IMR-90 (cell line): ENCODE measurements at regions not wholly inside any gene's neighbourhood (a gene's known extent, or its start where the extent isn't known, plus 50 kb on each side); places are given as distances from the start of the nearest gene placed in this dataset.

Experiments
- ATAC-seq: fragments of 200-7000 bp; cut with Tn5 transposase; 2 replicates; pipeline ENCODE4 v1.9.1; 2020; ENCODE audit warnings: low read depth, mild to moderate bottlenecking, moderate library complexity
- BruUV-seq: library from RNA; stranded (reverse); fragments of 400-500 nt; replicated peaks from 2 replicates; lab custom pipeline; 2021; lab: Mats Ljungman, UMichigan
- CTCF ChIA-PET: fragments of 300-600 bp; formaldehyde crosslinking; extraction: SDS; loops from one replicate; lab custom pipeline; 2021; ENCODE audit warnings: antibody characterized with exemption; lab: Yijun Ruan, JAX
- POLR2A ChIA-PET: fragments of 300-600 bp; sonication (Branson Sonifier 250); formaldehyde crosslinking; loops from one replicate; lab custom pipeline; 2022; ENCODE audit warnings: antibody characterized with exemption; ENCODE audit not compliant: unreplicated experiment; lab: Charles Lee
- DNase-seq: peaks from one replicate; pipeline ENCODE4 v3.0.0; 2013
- H2AFZ ChIP-seq: replicated peaks from 2 replicates; pipeline ENCODE3; 2013; ENCODE audit warnings: low read length, mild to moderate bottlenecking; ENCODE audit not compliant: poor library complexity
- H2AK5ac ChIP-seq: 2 replicates; pipeline ENCODE4 v1.6.1; 2013; ENCODE audit warnings: low read depth, low read length, inconsistent platforms
- H2AK9ac ChIP-seq: replicated peaks from 2 replicates; pipeline ENCODE3; 2013; ENCODE audit warnings: mild to moderate bottlenecking, low read depth, low read length, moderate library complexity; ENCODE audit not compliant: poor library complexity
- H2BK120ac ChIP-seq: 2 replicates; pipeline ENCODE4 v1.6.1; 2013; ENCODE audit warnings: low read depth, low read length, inconsistent platforms
- H2BK15ac ChIP-seq: 3 replicates; pipeline ENCODE4 v1.6.1; 2013; ENCODE audit warnings: low read depth, low read length, inconsistent platforms
- H2BK20ac ChIP-seq: 2 replicates; pipeline ENCODE4 v1.6.1; 2013; ENCODE audit warnings: low read depth, mild to moderate bottlenecking, inconsistent platforms, low read length, moderate library complexity
- H2BK5ac ChIP-seq: 2 replicates; pipeline ENCODE4 v1.6.1; 2013; ENCODE audit warnings: mild to moderate bottlenecking, low read depth, low read length, inconsistent platforms; ENCODE audit not compliant: poor library complexity, severe bottlenecking
- H3K14ac ChIP-seq: replicated peaks from 2 replicates; pipeline ENCODE4 v1.6.1; 2013; ENCODE audit warnings: low read depth, low read length, inconsistent platforms
- H3K18ac ChIP-seq: 2 replicates; pipeline ENCODE4 v1.6.1; 2013; ENCODE audit warnings: low read depth, low read length, control low read depth
- H3K23ac ChIP-seq: 2 replicates; pipeline ENCODE4 v1.6.1; 2013; ENCODE audit warnings: low read depth, low read length, inconsistent platforms
- H3K27ac ChIP-seq: 2 replicates; pipeline ENCODE4 v1.5.1; 2013; ENCODE audit warnings: mild to moderate bottlenecking, control low read depth, low read length; ENCODE audit not compliant: insufficient read depth
- H3K27me3 ChIP-seq: 2 replicates; pipeline ENCODE4 v1.6.1; 2013; ENCODE audit warnings: low read length; ENCODE audit not compliant: control insufficient read depth, insufficient read depth
- H3K36me3 ChIP-seq: 2 replicates; pipeline ENCODE4 v1.6.1; 2013; ENCODE audit warnings: low read length, mixed read lengths; ENCODE audit not compliant: control insufficient read depth, insufficient read depth
- H3K4ac ChIP-seq: 2 replicates; pipeline ENCODE4 v1.6.1; 2013; ENCODE audit warnings: low read depth, low read length, inconsistent platforms
- H3K4me1 ChIP-seq: 2 replicates; pipeline ENCODE4 v1.6.1; 2013; ENCODE audit warnings: low read length, mixed read lengths; ENCODE audit not compliant: control insufficient read depth, insufficient read depth
- H3K4me2 ChIP-seq: 2 replicates; pipeline ENCODE4 v1.6.1; 2013; ENCODE audit warnings: low read depth, mild to moderate bottlenecking, control low read depth, low read length, moderate library complexity
- H3K4me3 ChIP-seq: 2 replicates; pipeline ENCODE4 v1.5.1; 2013; ENCODE audit warnings: low read depth, mild to moderate bottlenecking, control low read depth, low read length, moderate library complexity; ENCODE audit not compliant: insufficient read depth
- H3K56ac ChIP-seq: 2 replicates; pipeline ENCODE4 v1.6.1; 2013; ENCODE audit warnings: low read length, inconsistent platforms; ENCODE audit not compliant: insufficient read depth; ENCODE audit errors: extremely low read depth
- H3K79me1 ChIP-seq, 2 experiments: 2 replicates each; pipeline ENCODE4 v1.6.1; 2013; ENCODE audit warnings: low read length in 2 of 2, inconsistent platforms in 1 of 2, low read depth in 1 of 2
- H3K9ac ChIP-seq: 2 replicates; pipeline ENCODE4 v1.6.1; 2013; ENCODE audit warnings: low read depth, low read length, control low read depth
- H3K9me1 ChIP-seq: 2 replicates; pipeline ENCODE4 v1.6.1; 2013; ENCODE audit warnings: low read length, inconsistent platforms; ENCODE audit not compliant: insufficient read depth
- H3K9me3 ChIP-seq: 2 replicates; pipeline ENCODE4 v1.6.1; 2013; ENCODE audit warnings: low read length; ENCODE audit not compliant: control insufficient read depth, insufficient read depth
- H4K20me1 ChIP-seq: 2 replicates; pipeline ENCODE4 v1.6.1; 2013; ENCODE audit warnings: low read length, inconsistent platforms; ENCODE audit not compliant: insufficient read depth
- H4K5ac ChIP-seq: 2 replicates; pipeline ENCODE4 v1.6.1; 2013; ENCODE audit warnings: mild to moderate bottlenecking, low read depth, low read length, control low read depth
- H4K8ac ChIP-seq, 2 experiments: 2 replicates each; pipeline ENCODE4 v1.6.1; 2013; ENCODE audit warnings: low read depth in 2 of 2, low read length in 2 of 2, control low read depth in 1 of 2, inconsistent platforms in 1 of 2
- H4K91ac ChIP-seq: 2 replicates; pipeline ENCODE4 v1.6.1; 2013; ENCODE audit warnings: low read depth, low read length, inconsistent platforms; ENCODE audit not compliant: insufficient read depth
- CEBPB ChIP-seq: IDR thresholded peaks from 2 replicates; pipeline ENCODE4 v1.6.1; 2012; ENCODE audit warnings: low read depth, low read length, improper control_type of control experiment
- CHD1 ChIP-seq: IDR thresholded peaks from 2 replicates; pipeline ENCODE4 v1.6.1; 2012; ENCODE audit warnings: low read depth, low read length, improper control_type of control experiment
- NFE2L2 ChIP-seq: fragments of 150-350 bp; IDR thresholded peaks from 2 replicates; pipeline ENCODE4 v1.6.1; 2016; ENCODE audit warnings: low read depth, mild to moderate bottlenecking, low read length
- RAD21 ChIP-seq: IDR thresholded peaks from 2 replicates; pipeline ENCODE4 v1.6.1; 2012; ENCODE audit warnings: low read length, improper control_type of control experiment
- SMC3 ChIP-seq: fragments of 150-350 bp; IDR thresholded peaks from 2 replicates; pipeline ENCODE4 v1.6.1; 2016; ENCODE audit warnings: low read depth, mild to moderate bottlenecking, antibody characterized with exemption, low read length, moderate library complexity
- WGBS, 2 experiments: methylation state at CpG; one replicate each; pipeline versions ENCODE4 v1.1.5 to v1.1.7; 2013; ENCODE audit warnings: missing lambda C conversion rate in 2 of 2; ENCODE audit not compliant: insufficient read length in 1 of 2; ENCODE audit errors: extremely low coverage in 2 of 2; 5-methylcytosine and 5-hydroxymethylcytosine counted together
- dilution Hi-C: fragments of 300-500 bp; cut with HindIII; formaldehyde crosslinking; loops from one replicate; pipeline ENCODE4 v1.14.3; 2018; ENCODE audit warnings: low sequenced_read_pairs; ENCODE audit not compliant: unreplicated experiment
- in situ Hi-C: fragments of 300-500 bp; cut with MboI; formaldehyde crosslinking; loops from 3 replicates; pipeline ENCODE4 v1.14.3; 2019; ENCODE audit warnings: low sequenced_read_pairs, inconsistent platforms, mixed read lengths
- intact Hi-C: fragments of 100-400 bp; cut with micrococcal nuclease; formaldehyde crosslinking; loops from 2 replicates; pipeline ENCODE4 v1.10.0; 2022
- TF ChIP-seq, protein P1 (sequence below): fragments of 150-350 bp; IDR thresholded peaks from 2 replicates; pipeline ENCODE4 v1.6.1; 2016; ENCODE audit warnings: low read depth, mild to moderate bottlenecking, low read length, moderate library complexity, borderline replicate concordance
- TF ChIP-seq, protein P2 (sequence below): conservative IDR thresholded peaks from 2 replicates; pipeline ENCODE4 v1.5.1; 2012; ENCODE audit warnings: mild to moderate bottlenecking, low read depth, low read length, improper control_type of control experiment
- TF ChIP-seq, protein P3 (sequence below): fragments of 150-350 bp; IDR thresholded peaks from 2 replicates; pipeline ENCODE4 v1.6.1; 2017; ENCODE audit warnings: mild to moderate bottlenecking, antibody characterized with exemption, low read length, low read depth

DNA sequence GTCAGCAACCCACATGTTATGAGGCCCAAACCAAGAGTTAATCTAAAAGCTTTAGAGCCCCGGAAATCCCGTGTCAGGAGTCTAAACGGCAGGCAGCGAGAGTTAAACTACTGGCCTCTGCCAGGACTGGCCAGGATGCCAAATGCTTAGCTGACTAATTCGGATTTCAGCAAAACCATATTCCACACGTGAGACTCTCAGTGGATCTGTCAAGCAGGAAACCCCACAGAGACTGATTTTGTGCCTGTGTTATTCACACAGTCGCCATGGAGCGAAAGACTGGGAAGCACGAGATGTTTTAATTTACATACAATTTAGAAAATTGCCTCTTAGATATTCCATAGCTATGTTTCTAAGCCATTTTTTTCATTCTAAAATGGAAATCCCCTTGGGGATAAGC, 152.9 kb downstream of the RNASET2 start:
- no peak overlapping the region for H2AFZ ChIP-seq
- no peak overlapping the region for H3K27ac ChIP-seq
- DNase-seq: no peak
- intact Hi-C loops (no loop called here), dilution Hi-C loops (no loop called here), in situ Hi-C loops (no loop called here)
- H4K8ac ChIP-seq: no peak overlapping the region
- POLR2A ChIA-PET: no interaction called here
- H2BK120ac ChIP-seq: no peak overlapping the region
- no peaks in the 10 kb centered on the region for H3K27me3 ChIP-seq
- H3K56ac ChIP-seq: no peak overlapping the region
- H3K79me1 ChIP-seq: no peaks in the 10 kb centered on the region
- no peak overlapping the region for H3K18ac ChIP-seq
- no peak overlapping the region for H2AK5ac ChIP-seq
- H3K9me3 ChIP-seq: peaks cover 9% of the 10 kb centered on the region; the same call in 1 of the 2 replicates
- CTCF ChIA-PET: no interaction called here
- H2AK9ac ChIP-seq: no peak overlapping the region
- no peak overlapping the region for H3K14ac ChIP-seq
- H4K91ac ChIP-seq: no peak overlapping the region
- H3K9me1 ChIP-seq: no peaks in the 10 kb centered on the region
- H3K23ac ChIP-seq: no peak overlapping the region
- no peaks in the 10 kb centered on the region for H3K36me3 ChIP-seq
- H4K5ac ChIP-seq: no peak overlapping the region
- TF ChIP-seq, protein P1, sequence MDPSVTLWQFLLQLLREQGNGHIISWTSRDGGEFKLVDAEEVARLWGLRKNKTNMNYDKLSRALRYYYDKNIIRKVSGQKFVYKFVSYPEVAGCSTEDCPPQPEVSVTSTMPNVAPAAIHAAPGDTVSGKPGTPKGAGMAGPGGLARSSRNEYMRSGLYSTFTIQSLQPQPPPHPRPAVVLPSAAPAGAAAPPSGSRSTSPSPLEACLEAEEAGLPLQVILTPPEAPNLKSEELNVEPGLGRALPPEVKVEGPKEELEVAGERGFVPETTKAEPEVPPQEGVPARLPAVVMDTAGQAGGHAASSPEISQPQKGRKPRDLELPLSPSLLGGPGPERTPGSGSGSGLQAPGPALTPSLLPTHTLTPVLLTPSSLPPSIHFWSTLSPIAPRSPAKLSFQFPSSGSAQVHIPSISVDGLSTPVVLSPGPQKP: no peak
- TF ChIP-seq, protein P2, sequence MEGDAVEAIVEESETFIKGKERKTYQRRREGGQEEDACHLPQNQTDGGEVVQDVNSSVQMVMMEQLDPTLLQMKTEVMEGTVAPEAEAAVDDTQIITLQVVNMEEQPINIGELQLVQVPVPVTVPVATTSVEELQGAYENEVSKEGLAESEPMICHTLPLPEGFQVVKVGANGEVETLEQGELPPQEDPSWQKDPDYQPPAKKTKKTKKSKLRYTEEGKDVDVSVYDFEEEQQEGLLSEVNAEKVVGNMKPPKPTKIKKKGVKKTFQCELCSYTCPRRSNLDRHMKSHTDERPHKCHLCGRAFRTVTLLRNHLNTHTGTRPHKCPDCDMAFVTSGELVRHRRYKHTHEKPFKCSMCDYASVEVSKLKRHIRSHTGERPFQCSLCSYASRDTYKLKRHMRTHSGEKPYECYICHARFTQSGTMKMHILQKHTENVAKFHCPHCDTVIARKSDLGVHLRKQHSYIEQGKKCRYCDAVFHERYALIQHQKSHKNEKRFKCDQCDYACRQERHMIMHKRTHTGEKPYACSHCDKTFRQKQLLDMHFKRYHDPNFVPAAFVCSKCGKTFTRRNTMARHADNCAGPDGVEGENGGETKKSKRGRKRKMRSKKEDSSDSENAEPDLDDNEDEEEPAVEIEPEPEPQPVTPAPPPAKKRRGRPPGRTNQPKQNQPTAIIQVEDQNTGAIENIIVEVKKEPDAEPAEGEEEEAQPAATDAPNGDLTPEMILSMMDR: no peak
- TF ChIP-seq CHD1 (no peak), RAD21 (no peak), SMC3 (no peak), NFE2L2 (no peak), CEBPB (no peak)
- TF ChIP-seq, protein P3, sequence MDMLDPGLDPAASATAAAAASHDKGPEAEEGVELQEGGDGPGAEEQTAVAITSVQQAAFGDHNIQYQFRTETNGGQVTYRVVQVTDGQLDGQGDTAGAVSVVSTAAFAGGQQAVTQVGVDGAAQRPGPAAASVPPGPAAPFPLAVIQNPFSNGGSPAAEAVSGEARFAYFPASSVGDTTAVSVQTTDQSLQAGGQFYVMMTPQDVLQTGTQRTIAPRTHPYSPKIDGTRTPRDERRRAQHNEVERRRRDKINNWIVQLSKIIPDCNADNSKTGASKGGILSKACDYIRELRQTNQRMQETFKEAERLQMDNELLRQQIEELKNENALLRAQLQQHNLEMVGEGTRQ: no peak
- no peak overlapping the region for H3K9ac ChIP-seq
- ATAC-seq: no peak
- no peak overlapping the region for H2BK20ac ChIP-seq
- no peaks in the 10 kb centered on the region for H4K20me1 ChIP-seq
- H3K4ac ChIP-seq: no peak overlapping the region
- no TSS peak for BruUV-seq
- H2BK15ac ChIP-seq: no peak overlapping the region
- no peak overlapping the region for H2BK5ac ChIP-seq
- H3K4me2 ChIP-seq: no peak overlapping the region
- WGBS, 2 experiments: 10% methylated on average over 2 of the region's 9 CpGs; no CpG with 5 or more reads in 1 of the 2 experiments
- no peaks in the 10 kb centered on the region for H3K4me1 ChIP-seq
- no peak overlapping the region for H3K4me3 ChIP-seq
